HEK293 (cell line): ENCODE measurements at regions not wholly inside any gene's neighbourhood (a gene's known extent, or its start where the extent isn't known, plus 50 kb on each side); places are given as distances from the start of the nearest gene placed in this dataset.

Source experiments
- CTCF ChIP-seq: fragments of 450-650 bp; formaldehyde crosslinking; IDR thresholded peaks from 2 replicates; pipeline ENCODE4 v1.5.1; 2016; ENCODE audit warnings: missing biosample characterization, missing genetic modification characterization
- GFI1B ChIP-seq: fragments of 450-650 bp; formaldehyde crosslinking; IDR thresholded peaks from 2 replicates; pipeline ENCODE4 v1.5.1; 2016; ENCODE audit warnings: missing biosample characterization, missing genetic modification characterization
- PRDM1 ChIP-seq: fragments of 450-650 bp; formaldehyde crosslinking; IDR thresholded peaks from 2 replicates; pipeline ENCODE4; 2016; ENCODE audit warnings: missing biosample characterization, missing genetic modification characterization
- ZNF639 ChIP-seq: fragments of 450-650 bp; formaldehyde crosslinking; IDR thresholded peaks from 2 replicates; pipeline ENCODE4 v1.5.1; 2016; ENCODE audit warnings: missing biosample characterization, missing genetic modification characterization

- TF ChIP-seq CTCF (tag by site-specific recombination): no peak
- TF ChIP-seq ZNF639 (tag by site-specific recombination): no peak
- no peak for TF ChIP-seq PRDM1 (tag by site-specific recombination)
- no peak for TF ChIP-seq GFI1B (tag by site-specific recombination)
Measured at GRCh38 chr3:43950775-43951174, 260.0 kb downstream of the ABHD5 start.
